Endothelial cell of umbilical vein (primary cell): ENCODE measurements at regions not wholly inside any gene's neighbourhood (a gene's known extent, or its start where the extent isn't known, plus 50 kb on each side); places are given as distances from the start of the nearest gene placed in this dataset.

Experiments
- BruUV-seq: library from RNA; stranded (reverse); fragments of 400-500 nt; replicated peaks from 2 replicates; lab custom pipeline; 2021; lab: Mats Ljungman, UMichigan
- CTCF ChIA-PET: fragments of 300-600, 350-600 bp; sonication (Branson Sonifier 250); formaldehyde crosslinking; loops from one replicate; lab custom pipeline; 2021; ENCODE audit warnings: antibody characterized with exemption, inconsistent platforms; lab: Charles Lee
- POLR2A ChIA-PET: fragments of 300-600, 350-600 bp; sonication (Branson Sonifier 250); formaldehyde crosslinking; loops from one replicate; lab custom pipeline; 2021; ENCODE audit warnings: antibody characterized with exemption, inconsistent platforms; lab: Charles Lee
- DNase-seq: peaks from one replicate; pipeline ENCODE4 v3.0.0-alpha.2; 2011; ENCODE audit warnings: low read depth, low spot score
- FAIRE-seq: peaks from 2 replicates; lab custom pipeline; 2011; peaks lifted over from hg19 to GRCh38; lab: Jason Lieb, UNC
- H2AFZ ChIP-seq: 2 replicates; pipeline ENCODE4 v1.6.0; 2012; ENCODE audit warnings: low read depth, low read length, control low read depth, inconsistent platforms
- H3K27ac ChIP-seq: 2 replicates; pipeline ENCODE4 v1.5.1; 2011; ENCODE audit warnings: low read depth, mild to moderate bottlenecking, control low read depth, low read length, moderate library complexity; ENCODE audit not compliant: insufficient read depth
- H3K27me3 ChIP-seq, 2 experiments: 2 replicates each; pipeline versions ENCODE4 v1.6.0 to v1.6.1; 2011; ENCODE audit warnings: low read length in 2 of 2, mixed read lengths in 1 of 2; ENCODE audit not compliant: control insufficient read depth in 2 of 2, insufficient read depth in 2 of 2
- H3K36me3 ChIP-seq, 2 experiments: 2 replicates in 1 of 2; 3 replicates in 1 of 2; pipeline ENCODE4 v1.5.1; 2011; ENCODE audit warnings: low read length in 2 of 2, mild to moderate bottlenecking in 1 of 2, moderate library complexity in 1 of 2; ENCODE audit not compliant: control insufficient read depth in 2 of 2, insufficient read depth in 2 of 2; ENCODE audit errors: extremely low read depth in 1 of 2
- H3K4me1 ChIP-seq: 3 replicates; pipeline ENCODE4 v1.5.1; 2011; ENCODE audit warnings: mild to moderate bottlenecking, low read length; ENCODE audit not compliant: control insufficient read depth, insufficient read depth; ENCODE audit errors: extremely low read depth
- H3K4me2 ChIP-seq: 2 replicates; pipeline ENCODE4 v1.6.1; 2011; ENCODE audit warnings: low read length, control low read depth, mixed read lengths; ENCODE audit not compliant: insufficient read depth
- H3K4me3 ChIP-seq, 3 experiments: fragments of 200-600 bp in 1 of 3; sonication (generic), shearing (Covaris generic) in 1 of 3; replicated peaks in 1 of 3; 2 replicates each; pipeline ENCODE4 v1.5.1; 2011 to 2016; ENCODE audit warnings: control low read depth in 3 of 3, low read length in 3 of 3, mild to moderate bottlenecking in 2 of 3, inconsistent platforms in 1 of 3, low read depth in 1 of 3, moderate library complexity in 1 of 3; ENCODE audit not compliant: insufficient read depth in 1 of 3
- H3K79me2 ChIP-seq: 2 replicates; pipeline ENCODE4 v1.6.0; 2012; ENCODE audit warnings: low read length, inconsistent platforms; ENCODE audit not compliant: control insufficient read depth, insufficient read depth
- H3K9ac ChIP-seq: replicated peaks from 2 replicates; pipeline ENCODE3; 2011; ENCODE audit warnings: low read length, control low read depth; ENCODE audit not compliant: insufficient read depth; ENCODE audit errors: extremely low read depth
- H3K9me1 ChIP-seq: replicated peaks from 3 replicates; pipeline ENCODE4 v1.6.0; 2011; ENCODE audit warnings: mild to moderate bottlenecking, low read length; ENCODE audit not compliant: control insufficient read depth, insufficient read depth; ENCODE audit errors: extremely low read depth
- H3K9me3 ChIP-seq: replicated peaks from 2 replicates; pipeline ENCODE4 v1.5.1; 2012; ENCODE audit warnings: low read length, inconsistent platforms; ENCODE audit not compliant: control insufficient read depth, insufficient read depth
- H4K20me1 ChIP-seq: replicated peaks from 2 replicates; pipeline ENCODE3; 2011; ENCODE audit warnings: mild to moderate bottlenecking, low read length; ENCODE audit not compliant: control insufficient read depth, insufficient read depth; ENCODE audit errors: extremely low read depth
- EZH2 ChIP-seq: IDR thresholded peaks from 2 replicates; pipeline ENCODE4 v1.6.1; 2012; ENCODE audit warnings: borderline replicate concordance, low read depth, mild to moderate bottlenecking, moderate library complexity, low read length, inconsistent platforms; ENCODE audit not compliant: severe bottlenecking
- FOS ChIP-seq: IDR thresholded peaks from 2 replicates; pipeline ENCODE4 v1.6.1; 2011; ENCODE audit warnings: mild to moderate bottlenecking, low read length, moderate library complexity, borderline replicate concordance; ENCODE audit not compliant: insufficient read depth
- GATA2 ChIP-seq: IDR thresholded peaks from 2 replicates; pipeline ENCODE4 v1.7.0; 2011; ENCODE audit warnings: low read depth, mild to moderate bottlenecking, moderate library complexity, mixed read lengths, low read length; ENCODE audit not compliant: insufficient read length, insufficient read depth
- JUN ChIP-seq: IDR thresholded peaks from 2 replicates; pipeline ENCODE4 v1.6.1; 2011; ENCODE audit warnings: borderline replicate concordance, low read depth; ENCODE audit not compliant: insufficient read length, insufficient read depth
- MYC ChIP-seq: IDR thresholded peaks from one replicate; pipeline ENCODE4 v1.6.1; 2011; ENCODE audit warnings: mild to moderate bottlenecking, low read depth, low read length
- POLR2A ChIP-seq: IDR thresholded peaks from 2 replicates; pipeline ENCODE4 v1.6.1; 2012; ENCODE audit warnings: low read depth, mild to moderate bottlenecking, control low read depth, low read length
- POLR2AphosphoS5 ChIP-seq: IDR thresholded peaks from 2 replicates; pipeline ENCODE4 v1.6.1; 2012; ENCODE audit warnings: low read depth, mild to moderate bottlenecking, control low read depth, low read length, moderate library complexity; ENCODE audit not compliant: insufficient read depth
- dilution Hi-C: fragments of 300-500 bp; cut with MboI; formaldehyde crosslinking; loops from one replicate; pipeline ENCODE4 v1.15.0; 2019; ENCODE audit warnings: low sequenced_read_pairs; ENCODE audit not compliant: extremely low pct_ligation_motif_present
- intact Hi-C: fragments of 100-400 bp; cut with micrococcal nuclease; formaldehyde crosslinking; loops from one replicate; pipeline ENCODE4 v1.10.0; 2022
- TF ChIP-seq, protein P1 (sequence below), 2 donors: IDR thresholded peaks; 1 replicate in 1 of 2; 2 replicates in 1 of 2; pipeline ENCODE4 v1.5.1; 2011; ENCODE audit warnings: low read length in 2 of 2, mild to moderate bottlenecking in 2 of 2, moderate library complexity in 2 of 2, control low read depth in 1 of 2, inconsistent platforms in 1 of 2, low read depth in 1 of 2; ENCODE audit not compliant: insufficient read depth in 1 of 2; ENCODE audit errors: extremely low read depth in 1 of 2
- TF ChIP-seq, protein P2 (sequence below): IDR thresholded peaks from 2 replicates; pipeline ENCODE4 v1.6.1; 2011; ENCODE audit not compliant: insufficient read depth, insufficient read length

GRCh38 chr7:67890316-67890715 is 893.7 kb downstream of the TYW1 start:
- no peaks in the 10 kb centered on the region for H3K79me2 ChIP-seq
- H3K9me3 ChIP-seq = peaks cover 8% of the 10 kb centered on the region
- no peaks in the 10 kb centered on the region for H3K4me1 ChIP-seq
- no peaks in the 10 kb centered on the region for H3K36me3 ChIP-seq
- dilution Hi-C loops (no loop called here), intact Hi-C loops (no loop called here)
- TF ChIP-seq POLR2A (no peak), MYC (no peak), FOS (no peak), POLR2AphosphoS5 (no peak)
- TF ChIP-seq, protein P1, sequence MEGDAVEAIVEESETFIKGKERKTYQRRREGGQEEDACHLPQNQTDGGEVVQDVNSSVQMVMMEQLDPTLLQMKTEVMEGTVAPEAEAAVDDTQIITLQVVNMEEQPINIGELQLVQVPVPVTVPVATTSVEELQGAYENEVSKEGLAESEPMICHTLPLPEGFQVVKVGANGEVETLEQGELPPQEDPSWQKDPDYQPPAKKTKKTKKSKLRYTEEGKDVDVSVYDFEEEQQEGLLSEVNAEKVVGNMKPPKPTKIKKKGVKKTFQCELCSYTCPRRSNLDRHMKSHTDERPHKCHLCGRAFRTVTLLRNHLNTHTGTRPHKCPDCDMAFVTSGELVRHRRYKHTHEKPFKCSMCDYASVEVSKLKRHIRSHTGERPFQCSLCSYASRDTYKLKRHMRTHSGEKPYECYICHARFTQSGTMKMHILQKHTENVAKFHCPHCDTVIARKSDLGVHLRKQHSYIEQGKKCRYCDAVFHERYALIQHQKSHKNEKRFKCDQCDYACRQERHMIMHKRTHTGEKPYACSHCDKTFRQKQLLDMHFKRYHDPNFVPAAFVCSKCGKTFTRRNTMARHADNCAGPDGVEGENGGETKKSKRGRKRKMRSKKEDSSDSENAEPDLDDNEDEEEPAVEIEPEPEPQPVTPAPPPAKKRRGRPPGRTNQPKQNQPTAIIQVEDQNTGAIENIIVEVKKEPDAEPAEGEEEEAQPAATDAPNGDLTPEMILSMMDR (IDR thresholded peaks at IDR 0.05; ENCODE audit: extremely low read depth in 1 of 2, insufficient read depth in 1 of 2, low read depth in 1 of 2, low read length in 2 of 2) = no peak
- TF ChIP-seq, protein P2, sequence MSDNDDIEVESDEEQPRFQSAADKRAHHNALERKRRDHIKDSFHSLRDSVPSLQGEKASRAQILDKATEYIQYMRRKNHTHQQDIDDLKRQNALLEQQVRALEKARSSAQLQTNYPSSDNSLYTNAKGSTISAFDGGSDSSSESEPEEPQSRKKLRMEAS = no peak
- H4K20me1 ChIP-seq = no peaks in the 10 kb centered on the region
- H3K9ac ChIP-seq = no peak overlapping the region
- no TSS peak for BruUV-seq
- H3K27ac ChIP-seq = no peak overlapping the region
- no peak for FAIRE-seq
- no peak for DNase-seq
- no peak overlapping the region for H3K4me2 ChIP-seq
- ChIA-PET CTCF (no interaction called here), POLR2A (no interaction called here)
- no peaks in the 10 kb centered on the region for H3K9me1 ChIP-seq
- H3K27me3 ChIP-seq = no peaks in the 10 kb centered on the region
- no peak overlapping the region for H2AFZ ChIP-seq
- H3K4me3 ChIP-seq = no peak overlapping the region

- Histone ChIP-seq H3K27ac (no peak overlapping the region), H2AFZ (no peak overlapping the region), H3K36me3 (no peaks in the 10 kb centered on the region), H3K9ac (no peak overlapping the region), H3K4me2 (no peak overlapping the region), H3K4me1 (no peaks in the 10 kb centered on the region), H3K27me3 (no peaks in the 10 kb centered on the region), H3K4me3 (no peak overlapping the region), H3K79me2 (no peaks in the 10 kb centered on the region), H3K9me1 (no peaks in the 10 kb centered on the region), H3K9me3 (peaks cover 8% of the 10 kb centered on the region), H4K20me1 (no peaks in the 10 kb centered on the region)
- no peak for TF ChIP-seq FOS
- TF ChIP-seq, protein P2 = no peak
- no peak for TF ChIP-seq JUN
- TF ChIP-seq MYC = no peak
- no peak for TF ChIP-seq GATA2
- no peak for TF ChIP-seq POLR2AphosphoS5
- no peak for TF ChIP-seq POLR2A
- TF ChIP-seq, protein P1 (IDR thresholded peaks at IDR 0.05; ENCODE audit: extremely low read depth in 1 of 2, insufficient read depth in 1 of 2, low read depth in 1 of 2, low read length in 2 of 2) = no peak
- TF ChIP-seq EZH2 = no peak
- dilution Hi-C loops = no loop called here
- intact Hi-C loops = no loop called here
- no TSS peak for BruUV-seq
- POLR2A ChIA-PET = no interaction called here
- CTCF ChIA-PET = no interaction called here
- FAIRE-seq (no peak), DNase-seq (no peak)
Measured at GRCh38 chr7:67894746-67895145, 898.1 kb downstream of the TYW1 start.
